ENCODE measurements at regions not wholly inside any gene's neighbourhood (a gene's known extent, or its start where the extent isn't known, plus 50 kb on each side); places are given as distances from the start of the nearest gene placed in this dataset.

GRCh38 chr4:26001816-26002215 is 87.8 kb downstream of the SMIM20 start:
- TF ChIP-seq ZBTB7A (IDR thresholded peaks at IDR 0.05; ENCODE audit: low read depth) (no peak), RAD21 (IDR thresholded peaks at IDR 0.05; ENCODE audit: low read depth) (no peak), EP300 (IDR thresholded peaks at IDR 0.05; ENCODE audit: borderline replicate concordance) (no peak), USF1 (IDR thresholded peaks at IDR 0.05) (no peak), TAF1 (IDR thresholded peaks at IDR 0.05; ENCODE audit: low read depth) (no peak)

GRCh38 chr4:26003056-26003455 is 89.0 kb downstream of the SMIM20 start:
- TF ChIP-seq REST (IDR thresholded peaks at IDR 0.05; ENCODE audit: low read depth) (no peak), FOXM1 (IDR thresholded peaks at IDR 0.05; ENCODE audit: borderline replicate concordance, low read depth) (no peak), MAX (IDR thresholded peaks at IDR 0.05) (no peak), CREB1 (IDR thresholded peaks at IDR 0.05; ENCODE audit: low read depth) (no peak), USF1 (IDR thresholded peaks at IDR 0.05) (no peak), ZBTB7A (IDR thresholded peaks at IDR 0.05; ENCODE audit: low read depth) (no peak), NFIC (IDR thresholded peaks at IDR 0.05) (no peak), RAD21 (IDR thresholded peaks at IDR 0.05; ENCODE audit: low read depth) (no peak), TCF12 (IDR thresholded peaks at IDR 0.05; ENCODE audit: low read depth) (no peak), TEAD4 (IDR thresholded peaks at IDR 0.05) (no peak), EGR1 (IDR thresholded peaks at IDR 0.05) (no peak)

- TF ChIP-seq ZBTB7A (IDR thresholded peaks at IDR 0.05; ENCODE audit: low read depth) (no peak), FOXM1 (IDR thresholded peaks at IDR 0.05; ENCODE audit: borderline replicate concordance, low read depth) (no peak), TAF1 (IDR thresholded peaks at IDR 0.05; ENCODE audit: low read depth) (no peak), REST (IDR thresholded peaks at IDR 0.05; ENCODE audit: low read depth) (no peak), CEBPB (IDR thresholded peaks at IDR 0.05) (no peak), TCF12 (IDR thresholded peaks at IDR 0.05; ENCODE audit: low read depth) (no peak), NFIC (IDR thresholded peaks at IDR 0.05) (no peak), MAX (IDR thresholded peaks at IDR 0.05) (no peak), USF1 (IDR thresholded peaks at IDR 0.05) (no peak), EGR1 (IDR thresholded peaks at IDR 0.05) (no peak), CREB1 (IDR thresholded peaks at IDR 0.05; ENCODE audit: low read depth) (no peak)
Measured at GRCh38 chr4:26004290-26004689, 90.3 kb downstream of the SMIM20 start.

- TF ChIP-seq YY1 (IDR thresholded peaks at IDR 0.05; ENCODE audit: low read depth) (no peak), FOXM1 (IDR thresholded peaks at IDR 0.05; ENCODE audit: borderline replicate concordance, low read depth) (no peak), REST (IDR thresholded peaks at IDR 0.05; ENCODE audit: low read depth) (no peak), EGR1 (IDR thresholded peaks at IDR 0.05) (no peak), RAD21 (IDR thresholded peaks at IDR 0.05; ENCODE audit: low read depth) (no peak), ZBTB7A (IDR thresholded peaks at IDR 0.05; ENCODE audit: low read depth) (no peak), TEAD4 (IDR thresholded peaks at IDR 0.05) (no peak), CREB1 (IDR thresholded peaks at IDR 0.05; ENCODE audit: low read depth) (no peak), USF1 (IDR thresholded peaks at IDR 0.05) (no peak), NFIC (IDR thresholded peaks at IDR 0.05) (no peak), EP300 (IDR thresholded peaks at IDR 0.05; ENCODE audit: borderline replicate concordance) (no peak), MAX (IDR thresholded peaks at IDR 0.05) (no peak), TCF12 (IDR thresholded peaks at IDR 0.05; ENCODE audit: low read depth) (no peak), TAF1 (IDR thresholded peaks at IDR 0.05; ENCODE audit: low read depth) (no peak), CEBPB (IDR thresholded peaks at IDR 0.05) (no peak)
Measured at GRCh38 chr4:26005764-26006163, 91.7 kb downstream of the SMIM20 start.
